Renal pelvis (tissue), 1 donor: ENCODE measurements at regions not wholly inside any gene's neighbourhood (a gene's known extent, or its start where the extent isn't known, plus 50 kb on each side); places are given as distances from the start of the nearest gene placed in this dataset.
A peak's percentile ranks its signal among the peaks of the same experiment; 100 is the strongest.
"Not testable (repeated sequence)": the region's sequence is repeated elsewhere in the genome, so short reads cannot be mapped to it uniquely, and the experiment has no call there.

Source experiments
- DNase-seq: peaks from one replicate; pipeline ENCODE4 v3.0.0-alpha.2; 2013

GRCh38 chr5:51559339-51559738 is 176.1 kb downstream of the ISL1 start:
- DNase-seq = no peak

- DNase-seq = no peak
These were observed 176.8 kb downstream of the ISL1 start for GRCh38 chr5:51559921-51560658.

- no peak for DNase-seq
These were observed 183.7 kb downstream of the ISL1 start for GRCh38 chr5:51566953-51567352.

DNA sequence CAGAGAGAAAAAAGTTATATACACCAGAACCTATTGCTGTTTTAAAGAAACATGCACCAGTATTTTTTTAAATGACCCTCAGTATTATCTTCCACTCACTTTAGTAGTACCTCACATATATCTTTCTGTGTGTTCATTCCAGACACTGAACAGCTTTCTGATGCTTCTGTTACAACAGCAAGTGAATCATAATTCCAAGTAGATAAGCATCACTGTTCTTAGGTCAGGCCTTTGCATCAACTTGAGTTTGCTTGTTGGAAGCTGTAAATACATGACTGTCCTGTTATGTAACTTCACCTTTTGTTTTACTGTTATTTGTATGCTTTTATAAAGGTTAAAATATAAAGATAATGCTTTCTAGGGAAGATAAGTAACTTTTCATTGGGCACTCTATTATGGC is 184.4 kb downstream of the ISL1 start:
- no peak for DNase-seq

DNA sequence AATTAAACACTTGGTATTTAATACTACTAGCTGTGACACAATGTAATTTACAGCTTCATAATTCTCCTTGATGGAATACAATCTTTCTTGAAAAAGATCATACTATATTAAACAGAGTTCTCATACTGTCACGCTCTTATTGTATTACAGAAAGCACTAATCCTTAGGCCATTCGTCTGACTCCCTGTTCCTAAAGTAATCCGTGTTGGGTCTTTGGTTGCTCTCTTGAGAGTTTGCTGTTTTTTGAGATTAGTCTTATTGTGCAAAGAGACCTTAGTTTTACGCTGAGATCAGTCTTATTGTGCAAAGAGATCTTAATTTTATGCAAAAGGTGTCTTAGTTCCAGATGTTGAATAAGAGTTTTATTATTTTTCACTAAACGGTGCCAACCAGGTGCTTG is 190.6 kb downstream of the ISL1 start:
- no peak for DNase-seq

DNA sequence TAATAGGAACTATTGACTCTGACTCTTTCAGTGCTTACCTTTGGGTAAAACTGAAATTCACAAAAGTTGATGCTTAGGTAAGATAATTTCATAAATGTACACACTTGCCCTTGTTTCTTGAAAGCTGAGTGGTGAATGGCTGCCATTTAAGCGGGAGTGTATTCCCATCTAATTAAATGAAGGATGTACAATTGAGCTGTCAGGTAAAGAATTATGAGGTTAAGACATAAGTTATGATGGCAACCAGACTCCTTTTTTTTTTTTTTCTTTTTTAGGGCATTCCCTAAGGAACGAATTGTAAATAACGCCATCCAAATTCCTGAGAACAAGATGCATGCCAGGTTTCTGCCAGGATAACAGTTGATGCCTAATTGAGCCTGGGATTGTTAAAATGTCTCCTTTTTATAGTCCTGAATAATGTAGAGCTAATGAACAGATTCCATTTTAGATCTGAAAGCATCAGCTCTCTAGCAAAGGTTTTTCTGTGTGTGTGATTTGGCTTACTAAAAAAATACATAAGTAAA is 199.7 kb downstream of the ISL1 start:
- DNase-seq = no peak

GRCh38 chr5:51598026-51598425 is 214.8 kb downstream of the ISL1 start:
- no peak for DNase-seq

GRCh38 chr5:51599587-51599986 is 216.3 kb downstream of the ISL1 start:
- DNase-seq = no peak

GRCh38 chr5:51604324-51604723 is 221.1 kb downstream of the ISL1 start:
- no peak for DNase-seq

- no peak for DNase-seq
These were observed 223.7 kb downstream of the ISL1 start for GRCh38 chr5:51606921-51607320.

GRCh38 chr5:51618234-51618633 is 235.0 kb downstream of the ISL1 start:
- no peak for DNase-seq

GRCh38 chr5:51621156-51621555 is 237.9 kb downstream of the ISL1 start:
- DNase-seq = no peak

DNA sequence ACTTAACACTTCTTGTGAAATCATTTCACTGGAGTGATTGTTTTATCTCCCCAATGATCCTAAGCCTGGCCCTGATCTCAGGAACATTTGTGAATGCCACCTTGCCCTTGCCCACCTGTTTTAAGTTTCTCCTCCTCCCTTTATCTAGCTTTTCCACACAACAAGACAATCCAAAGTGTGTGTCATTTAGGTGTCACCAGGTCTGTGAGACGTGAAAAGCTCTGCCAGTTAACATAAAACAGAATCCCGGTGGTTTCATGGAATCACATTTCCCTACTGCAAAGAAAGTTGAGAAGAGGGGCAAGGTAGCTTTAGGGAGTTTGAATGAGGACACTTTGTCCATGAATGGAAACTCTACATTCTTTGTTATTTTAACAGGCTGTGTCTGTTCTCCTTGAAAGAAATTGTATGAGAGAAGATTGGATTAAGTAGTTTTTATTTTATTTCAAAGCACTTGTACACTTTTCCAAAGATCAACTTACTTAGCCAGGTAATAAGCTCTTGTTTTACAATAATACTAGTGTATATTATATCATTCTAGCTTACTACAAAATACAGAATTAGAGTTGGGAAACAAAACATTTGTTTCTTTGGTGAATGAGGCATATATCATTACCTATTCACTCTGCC is 239.0 kb downstream of the ISL1 start:
- DNase-seq = no peak

- DNase-seq = no peak
These were observed 242.1 kb downstream of the ISL1 start for GRCh38 chr5:51625224-51625968.

DNA sequence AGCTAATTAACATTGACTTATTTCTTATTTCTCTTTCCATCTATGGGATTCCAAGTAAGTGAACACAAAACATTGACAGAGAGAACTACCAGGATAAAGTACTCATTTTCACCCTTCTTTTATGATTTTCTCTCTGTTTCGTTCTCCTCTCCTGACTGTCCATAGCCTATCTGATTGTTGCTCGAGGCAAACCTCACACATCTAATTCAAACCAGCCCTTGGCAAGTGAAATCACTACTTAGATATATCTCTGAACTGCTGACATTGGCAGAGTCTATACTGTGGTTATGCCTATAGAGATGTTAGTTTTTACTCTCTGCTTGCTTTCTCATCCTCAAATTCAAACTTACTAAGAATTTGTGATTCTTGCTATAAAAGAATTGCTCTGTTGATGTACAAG is 248.8 kb downstream of the ISL1 start:
- no peak for DNase-seq

DNA sequence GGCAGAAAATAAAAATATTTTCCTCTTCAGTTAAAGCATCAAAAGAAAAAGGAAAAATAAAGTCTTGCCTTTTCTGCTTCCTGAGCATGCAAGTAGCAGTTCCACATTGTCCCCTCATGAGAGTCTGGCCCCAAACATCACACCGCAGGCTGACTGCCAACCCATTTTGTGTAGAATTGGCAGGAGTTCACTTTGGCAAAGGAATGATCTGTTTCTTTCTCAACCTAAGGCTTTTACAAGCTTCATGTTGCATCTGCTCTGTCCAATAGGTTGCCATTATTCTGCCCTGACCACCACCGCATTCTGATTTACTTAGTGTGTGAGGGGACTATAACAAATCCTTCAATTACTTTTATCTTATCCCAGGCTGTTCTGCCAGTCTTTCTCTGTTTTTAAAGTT is 249.5 kb downstream of the ISL1 start:
- DNase-seq = no peak

DNA sequence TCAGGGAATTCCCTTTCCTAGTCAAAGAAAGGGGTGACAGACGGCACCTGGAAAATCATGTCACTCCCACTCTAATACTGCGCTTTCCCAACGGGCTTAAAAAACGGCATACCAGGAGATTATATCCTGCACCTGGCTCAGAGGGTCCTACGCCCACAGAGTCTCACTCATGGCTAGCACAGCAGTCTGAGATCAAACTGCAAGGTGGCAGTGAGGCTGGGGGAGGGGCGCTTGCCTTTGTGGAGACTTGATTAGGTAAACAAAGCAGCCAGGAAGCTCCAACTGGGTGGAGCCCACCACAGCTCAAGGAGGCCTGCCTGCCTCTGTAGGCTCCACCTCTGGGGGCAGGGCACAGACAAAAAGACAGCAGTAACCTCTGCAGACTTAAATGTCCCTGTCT is 253.7 kb downstream of the ISL1 start:
- not testable (repeated sequence) for DNase-seq

GRCh38 chr5:51644976-51645375 is 261.7 kb downstream of the ISL1 start:
- DNase-seq = no peak

DNA sequence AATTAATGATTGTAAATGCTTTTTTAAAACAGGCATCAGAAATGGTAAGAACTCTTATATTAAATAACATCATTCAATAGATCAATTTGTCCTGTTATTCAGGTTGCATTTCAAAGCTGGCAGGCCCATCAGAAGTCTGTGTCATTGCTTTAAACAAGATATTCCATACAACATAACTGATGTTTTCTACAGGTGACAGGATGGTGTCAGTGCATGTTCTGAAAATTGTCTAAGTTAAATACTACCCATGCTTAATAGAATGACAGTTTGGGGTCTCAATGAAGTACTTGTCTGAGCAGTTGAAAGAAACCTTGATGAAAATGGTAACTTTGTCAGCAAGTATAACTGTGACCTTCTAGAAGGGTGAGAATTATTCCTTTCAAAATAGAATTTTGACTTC is 263.2 kb downstream of the ISL1 start:
- no peak for DNase-seq

DNA sequence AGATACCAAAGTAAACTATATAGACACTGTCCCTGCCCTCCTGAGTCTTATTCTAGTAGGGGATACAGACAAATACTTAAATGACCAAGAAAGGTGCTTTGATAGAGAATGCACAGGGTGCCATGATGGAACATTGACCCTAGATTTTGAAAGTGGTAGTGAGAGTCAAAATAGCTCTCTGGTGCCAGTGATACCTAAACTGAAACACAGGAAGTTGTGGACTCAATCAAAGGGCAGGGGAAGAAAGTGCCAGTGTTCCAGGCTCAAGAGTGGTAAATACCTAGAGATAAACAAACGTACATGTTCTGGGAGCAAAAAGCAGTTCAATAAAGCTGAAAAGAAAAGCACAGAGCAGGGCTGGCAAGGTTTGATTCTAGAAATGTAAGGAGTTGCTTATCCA is 267.6 kb downstream of the ISL1 start:
- no peak for DNase-seq

DNA sequence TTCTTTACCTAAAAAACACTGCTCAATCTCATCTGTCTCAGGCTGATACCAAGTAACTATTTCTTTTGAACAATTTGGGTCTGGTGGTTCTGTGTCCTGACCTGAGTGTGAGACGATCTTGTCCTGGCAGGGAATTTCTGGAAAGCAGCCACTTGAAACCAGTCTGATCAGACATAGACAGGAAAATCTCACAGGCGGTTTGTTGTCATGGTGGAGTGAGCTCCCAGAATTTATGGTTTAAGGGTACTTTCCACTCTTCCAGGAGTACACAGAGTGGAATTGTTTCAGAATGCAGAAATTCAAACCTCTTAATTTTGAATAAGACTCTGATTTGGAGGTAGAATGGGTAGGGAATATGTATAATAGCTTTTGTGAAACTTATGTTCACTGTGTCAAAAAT is 268.2 kb downstream of the ISL1 start:
- DNase-seq = peak; percentile 16

GRCh38 chr5:51651889-51652288 is 268.6 kb downstream of the ISL1 start:
- DNase-seq = no peak

DNA sequence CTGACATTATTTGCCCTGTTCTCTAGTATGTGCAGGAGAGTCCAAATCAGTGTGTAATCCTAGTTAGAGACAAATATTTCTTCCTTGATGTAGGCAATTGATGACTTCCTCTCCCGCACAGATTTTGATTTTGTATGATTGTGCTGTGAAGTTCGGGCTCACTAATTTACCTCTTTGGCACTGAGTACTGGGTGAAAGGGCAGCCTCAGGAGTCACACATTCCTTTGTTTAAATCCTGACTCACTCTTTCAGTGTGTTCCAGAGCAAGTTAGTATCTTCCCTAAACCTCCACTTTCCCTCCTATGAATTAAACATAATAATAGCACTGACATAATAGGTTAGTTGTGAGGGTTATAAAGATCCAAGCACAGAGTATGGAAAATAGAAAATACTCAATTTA is 269.7 kb downstream of the ISL1 start:
- no peak for DNase-seq
